ENCODE measurements at regions not wholly inside any gene's neighbourhood (a gene's known extent, or its start where the extent isn't known, plus 50 kb on each side); places are given as distances from the start of the nearest gene placed in this dataset.
"Not testable (repeated sequence)": the region's sequence is repeated elsewhere in the genome, so short reads cannot be mapped to it uniquely, and the experiment has no call there.

GRCh38 chr20:48374031-48374907 lies 453.5 kb downstream of the PREX1 start:
- not testable (repeated sequence) for TF ChIP-seq POLR2A (IDR thresholded peaks at IDR 0.05)
- TF ChIP-seq CTCF (IDR thresholded peaks at IDR 0.05): peak in 4 of 6 experiments; percentile 15 to 36 (median 28)

All from esophagus squamous epithelium (tissue), 4 donors.